ENCODE measurements at regions not wholly inside any gene's neighbourhood (a gene's known extent, or its start where the extent isn't known, plus 50 kb on each side); places are given as distances from the start of the nearest gene placed in this dataset.
"Not testable (repeated sequence)": the region's sequence is repeated elsewhere in the genome, so short reads cannot be mapped to it uniquely, and the experiment has no call there.

DNA sequence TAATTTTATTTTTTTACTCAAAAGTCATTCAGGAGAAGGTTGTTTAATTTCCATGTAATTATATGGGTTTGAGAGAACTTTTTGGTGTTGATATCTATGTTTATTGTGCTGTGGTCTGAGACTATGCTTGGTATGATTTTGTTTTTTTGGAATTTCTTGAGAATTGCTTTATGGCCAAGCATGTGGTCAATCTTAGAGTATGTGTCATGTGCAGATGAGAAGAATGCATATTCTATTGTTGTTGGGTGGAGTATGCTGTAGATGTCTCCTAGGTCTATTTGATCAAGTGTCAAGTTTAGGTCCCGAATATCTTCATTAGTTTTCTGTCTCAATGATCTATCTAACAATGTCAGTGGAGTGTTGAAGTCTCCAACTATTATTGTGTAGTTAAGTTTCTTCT is 134.9 kb downstream of the HMHB1 start:
- no peak for DNase-seq (ENCODE audit: extremely low spot score, insufficient read length, low read depth)

DNA sequence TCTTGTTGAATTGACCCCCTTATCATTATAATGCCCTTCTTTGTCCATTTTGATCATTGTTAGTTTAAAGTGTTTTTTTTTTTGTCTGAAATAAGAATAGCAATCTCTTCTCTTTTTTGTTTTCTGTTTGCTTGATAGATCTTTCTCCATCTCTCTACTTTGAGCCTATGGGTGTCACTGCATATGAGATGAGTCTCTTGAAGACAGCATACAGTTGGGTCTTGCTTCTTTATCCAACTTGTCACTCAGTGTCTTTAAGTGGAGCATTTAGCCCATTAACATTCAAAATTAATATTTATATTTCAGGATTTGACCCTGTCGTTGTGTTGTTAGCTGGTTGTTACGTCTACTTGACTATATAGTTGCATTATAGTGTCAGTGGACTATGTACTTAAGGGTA is 135.4 kb downstream of the HMHB1 start:
- no peak for DNase-seq (ENCODE audit: extremely low spot score, insufficient read length, low read depth)
- FAIRE-seq, result no peak

More for the DNA sequence above, 134.9 kb downstream of the HMHB1 start:
- FAIRE-seq, result no peak

GRCh38 chr5:143952809-143953208 is 140.8 kb downstream of the HMHB1 start:
- FAIRE-seq (no peak), DNase-seq (ENCODE audit: extremely low spot score, insufficient read length, low read depth) (no peak)

DNA sequence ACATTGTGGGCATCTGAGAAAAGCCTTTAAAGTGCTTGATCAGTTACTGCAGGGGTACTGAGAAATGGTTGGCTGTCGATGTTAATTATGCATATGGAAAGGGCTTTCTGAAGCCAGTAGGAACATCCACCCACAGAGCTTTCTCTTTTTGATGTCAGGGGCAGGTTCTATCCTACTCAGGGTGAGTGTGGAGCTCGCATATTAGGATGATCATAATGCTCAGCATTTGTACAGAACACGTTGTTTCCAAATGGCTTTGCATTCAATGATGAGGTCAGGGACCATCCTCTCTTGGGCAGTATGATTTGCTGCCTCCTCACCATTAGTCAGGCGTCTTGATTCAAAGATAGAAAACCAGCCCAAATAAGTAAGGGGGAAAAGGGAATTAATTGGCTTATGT is 141.9 kb downstream of the HMHB1 start:
- FAIRE-seq, result no peak
- no peak for DNase-seq (ENCODE audit: extremely low spot score, insufficient read length, low read depth)

- DNase-seq (ENCODE audit: extremely low spot score, insufficient read length, low read depth) (no peak), FAIRE-seq (no peak)
Measured at GRCh38 chr5:143955141-143955540, 143.2 kb downstream of the HMHB1 start.

DNA sequence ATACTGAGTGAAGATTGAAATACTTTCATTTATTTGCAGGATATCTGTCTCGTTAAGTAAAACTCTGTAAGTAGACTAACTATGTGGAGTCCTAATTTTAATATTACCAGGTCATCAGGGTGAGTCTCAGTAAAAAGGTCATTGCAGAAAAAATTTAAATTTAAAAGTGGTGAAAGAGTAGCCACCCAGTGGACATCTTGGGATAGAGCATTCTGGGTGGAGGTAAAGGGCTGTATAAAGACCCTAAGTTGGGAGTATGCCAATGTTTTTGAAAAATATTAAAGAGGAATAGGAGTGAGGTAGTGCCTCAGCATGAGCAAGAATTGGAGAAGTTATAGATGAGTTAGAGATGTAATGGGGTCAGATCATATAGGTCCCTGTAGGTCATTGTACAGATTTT is 145.5 kb downstream of the HMHB1 start:
- no peak for FAIRE-seq
- DNase-seq (ENCODE audit: extremely low spot score, insufficient read length, low read depth), result no peak

DNA sequence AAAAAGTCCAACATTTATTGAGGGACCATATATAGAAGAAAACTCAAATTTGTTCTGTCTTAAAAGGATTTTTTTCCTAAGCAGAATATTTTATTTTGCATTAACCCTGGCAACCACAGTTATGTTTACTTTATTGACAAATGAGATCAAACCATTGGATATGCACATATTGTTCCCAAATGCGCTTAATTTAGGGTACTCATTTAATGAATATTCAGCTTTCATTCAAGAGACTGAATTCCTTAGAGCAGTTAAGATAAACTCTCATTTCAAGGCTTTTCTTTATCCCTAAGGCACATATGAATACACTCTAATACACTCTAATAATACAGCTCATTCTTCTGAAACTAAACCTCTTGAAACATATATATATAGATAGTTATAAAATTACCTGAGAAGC is 150.2 kb downstream of the HMHB1 start:
- DNase-seq (ENCODE audit: extremely low spot score, insufficient read length, low read depth) (no peak), FAIRE-seq (no peak)

GRCh38 chr5:143964919-143965318 is 153.0 kb downstream of the HMHB1 start:
- FAIRE-seq, result no peak
- DNase-seq (ENCODE audit: extremely low spot score, insufficient read length, low read depth), result no peak

- FAIRE-seq (no peak), DNase-seq (ENCODE audit: extremely low spot score, insufficient read length, low read depth) (no peak)
Measured at GRCh38 chr5:143966280-143966679, 154.3 kb downstream of the HMHB1 start.

- peak; percentile 11 for DNase-seq (ENCODE audit: extremely low spot score, insufficient read length, low read depth)
- FAIRE-seq, result peak; percentile 88
Measured at GRCh38 chr5:143968071-143968878, 156.3 kb downstream of the HMHB1 start.

DNA sequence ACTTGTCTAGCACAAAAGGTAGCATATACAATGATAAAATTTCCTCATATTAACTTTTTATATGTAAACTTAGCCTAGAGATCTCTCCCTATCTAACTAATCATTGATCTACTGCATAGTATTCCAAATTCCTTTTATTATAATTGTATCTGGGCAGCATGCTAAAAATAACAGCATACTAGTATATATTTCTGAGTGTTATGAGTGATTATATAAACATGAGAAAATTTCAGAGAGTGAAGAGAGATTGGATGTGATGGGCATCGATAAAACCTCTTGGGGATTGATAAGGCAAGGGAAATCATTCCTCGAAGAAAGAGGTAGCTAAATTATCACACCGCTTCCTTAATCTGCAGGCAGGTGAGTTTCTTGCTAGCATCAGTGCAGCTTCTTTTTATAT is 158.2 kb downstream of the HMHB1 start:
- no peak for FAIRE-seq
- DNase-seq (ENCODE audit: extremely low spot score, insufficient read length, low read depth), result no peak

DNA sequence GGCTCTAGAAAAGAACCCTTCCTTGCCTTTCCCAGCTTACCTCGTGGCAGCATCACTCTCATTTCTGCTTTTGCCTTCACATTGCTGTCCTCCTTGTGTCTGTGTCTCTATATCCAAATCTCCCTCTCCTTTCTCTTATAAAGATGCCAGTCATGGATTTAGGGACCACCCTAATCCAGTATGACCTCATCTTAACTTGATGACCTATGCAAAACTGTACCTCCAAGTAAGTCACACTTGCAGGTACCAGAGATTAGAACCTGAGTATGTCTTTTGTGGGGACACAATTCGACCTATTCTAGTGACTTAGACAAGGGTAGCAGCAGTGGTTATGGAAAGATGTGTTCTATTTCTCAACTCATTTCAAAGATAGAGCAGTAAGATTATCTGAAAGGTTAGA is 160.1 kb downstream of the HMHB1 start:
- FAIRE-seq (no peak), DNase-seq (ENCODE audit: extremely low spot score, insufficient read length, low read depth) (no peak)

DNA sequence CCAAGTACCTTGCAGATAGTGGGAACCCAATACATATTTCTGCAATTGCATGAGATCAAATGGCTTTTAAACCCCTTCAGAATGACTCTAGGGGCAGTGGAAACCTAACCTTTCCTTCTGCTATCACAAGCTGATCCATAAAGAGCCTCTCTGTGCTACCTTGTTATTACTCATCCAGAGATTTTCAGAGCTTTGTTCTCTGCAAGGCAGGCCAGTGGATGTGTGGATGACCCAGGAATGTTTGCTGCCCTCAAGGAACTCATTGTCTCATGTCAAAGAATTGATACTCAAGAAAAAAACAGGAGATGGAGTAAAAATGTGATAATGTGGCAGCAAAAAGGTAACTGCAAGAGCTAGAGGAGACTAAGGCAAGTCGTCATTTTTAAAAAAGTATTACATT is 164.1 kb downstream of the HMHB1 start:
- DNase-seq (ENCODE audit: extremely low spot score, insufficient read length, low read depth) (no peak), FAIRE-seq (no peak)

- no peak for FAIRE-seq
- DNase-seq (ENCODE audit: extremely low spot score, insufficient read length, low read depth), result no peak
Measured at GRCh38 chr5:143977891-143978461, 166.0 kb downstream of the HMHB1 start.

GRCh38 chr5:143979044-143979690 is 167.2 kb downstream of the HMHB1 start:
- DNase-seq (ENCODE audit: extremely low spot score, insufficient read length, low read depth) (no peak), FAIRE-seq (no peak)

DNA sequence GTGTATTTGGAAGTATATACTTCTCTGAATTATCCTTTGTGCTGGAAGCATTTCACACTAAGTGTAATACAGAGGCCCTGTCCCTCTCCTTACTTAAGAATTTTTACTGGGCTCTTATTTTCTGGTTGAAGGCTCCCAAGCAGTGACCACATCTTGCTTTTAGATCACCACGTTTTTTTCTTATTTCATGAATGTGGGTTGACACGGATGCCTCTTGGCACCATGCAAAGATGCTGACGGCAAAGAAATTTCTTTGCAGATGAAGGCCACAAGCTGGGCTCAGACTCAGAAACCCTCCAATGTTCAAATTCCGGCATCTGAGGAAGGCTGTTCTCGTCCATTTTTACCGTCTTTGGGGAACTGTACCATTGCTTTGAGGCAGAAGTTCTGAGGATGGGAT is 168.5 kb downstream of the HMHB1 start:
- DNase-seq (ENCODE audit: extremely low spot score, insufficient read length, low read depth), result no peak
- FAIRE-seq, result no peak

GRCh38 chr5:143982957-143983356 is 171.0 kb downstream of the HMHB1 start:
- not testable (repeated sequence) for FAIRE-seq; DNase-seq (ENCODE audit: extremely low spot score, insufficient read length, low read depth)

DNA sequence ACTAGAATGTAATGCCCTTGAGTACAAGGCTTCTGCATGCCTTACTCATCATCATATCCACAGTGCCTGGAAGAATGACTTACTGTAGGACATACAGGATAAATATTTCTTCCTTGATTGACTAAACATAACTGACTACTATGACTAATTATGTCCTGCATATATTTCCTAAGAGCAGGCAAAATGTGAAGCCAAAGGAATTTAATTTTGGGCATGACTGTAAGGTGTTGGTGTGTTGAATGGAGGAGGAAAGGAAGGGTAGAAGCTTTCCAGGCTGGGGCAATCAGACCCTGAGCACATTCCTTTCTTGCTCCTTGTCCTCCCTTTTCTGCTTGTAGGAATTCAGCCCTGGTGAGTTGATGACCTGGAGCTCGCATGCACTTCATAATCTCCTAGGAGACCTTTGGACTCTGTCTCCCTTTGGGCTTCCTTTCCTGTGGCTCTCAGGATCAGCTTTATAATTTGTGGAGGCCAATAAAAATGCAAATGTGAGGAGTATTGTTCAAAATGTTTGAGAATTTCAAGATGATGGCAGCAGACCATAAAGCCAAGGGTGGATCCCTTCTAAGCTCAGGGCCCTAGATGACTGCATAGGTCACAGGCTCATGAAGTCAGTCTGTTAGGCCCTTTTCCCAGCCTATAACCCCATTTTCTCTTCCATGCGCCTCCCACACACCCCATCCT is 174.0 kb downstream of the HMHB1 start:
- DNase-seq (ENCODE audit: extremely low spot score, insufficient read length, low read depth) (no peak), FAIRE-seq (no peak)

- FAIRE-seq (no peak), DNase-seq (ENCODE audit: extremely low spot score, insufficient read length, low read depth) (no peak)
Measured at GRCh38 chr5:143986516-143987212, 174.7 kb downstream of the HMHB1 start.

DNA sequence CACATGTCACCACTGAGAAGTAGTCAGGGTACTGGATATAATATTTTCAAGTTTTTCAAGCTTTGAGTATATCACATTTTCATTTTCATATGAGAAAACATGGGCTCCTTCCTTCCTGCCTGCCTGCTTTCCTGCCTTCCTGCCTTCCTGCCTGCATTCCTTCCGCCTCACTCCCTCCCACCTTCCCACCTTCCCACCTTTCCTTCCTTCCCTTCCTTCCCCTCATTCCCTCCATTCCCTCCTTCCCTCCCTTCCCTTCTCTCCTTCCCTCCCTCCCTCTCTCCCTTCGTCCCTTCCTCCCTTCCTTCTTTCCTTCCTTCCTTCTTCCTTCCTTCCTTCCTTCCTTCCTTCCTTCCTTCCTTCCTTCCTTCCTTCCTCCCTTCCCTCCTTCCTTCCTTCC is 175.3 kb downstream of the HMHB1 start:
- FAIRE-seq (no peak), DNase-seq (ENCODE audit: extremely low spot score, insufficient read length, low read depth) (no peak)

All from GM18507 (cell line).